ENCODE measurements at regions not wholly inside any gene's neighbourhood (a gene's known extent, or its start where the extent isn't known, plus 50 kb on each side); places are given as distances from the start of the nearest gene placed in this dataset.

- H3K27me3 ChIP-seq (ENCODE audit: insufficient read depth, poor library complexity, severe bottlenecking): no peaks in the 10 kb centered on the region
- H3K27ac ChIP-seq (replicated peaks): no peak overlapping the region
- TF ChIP-seq, protein P1, sequence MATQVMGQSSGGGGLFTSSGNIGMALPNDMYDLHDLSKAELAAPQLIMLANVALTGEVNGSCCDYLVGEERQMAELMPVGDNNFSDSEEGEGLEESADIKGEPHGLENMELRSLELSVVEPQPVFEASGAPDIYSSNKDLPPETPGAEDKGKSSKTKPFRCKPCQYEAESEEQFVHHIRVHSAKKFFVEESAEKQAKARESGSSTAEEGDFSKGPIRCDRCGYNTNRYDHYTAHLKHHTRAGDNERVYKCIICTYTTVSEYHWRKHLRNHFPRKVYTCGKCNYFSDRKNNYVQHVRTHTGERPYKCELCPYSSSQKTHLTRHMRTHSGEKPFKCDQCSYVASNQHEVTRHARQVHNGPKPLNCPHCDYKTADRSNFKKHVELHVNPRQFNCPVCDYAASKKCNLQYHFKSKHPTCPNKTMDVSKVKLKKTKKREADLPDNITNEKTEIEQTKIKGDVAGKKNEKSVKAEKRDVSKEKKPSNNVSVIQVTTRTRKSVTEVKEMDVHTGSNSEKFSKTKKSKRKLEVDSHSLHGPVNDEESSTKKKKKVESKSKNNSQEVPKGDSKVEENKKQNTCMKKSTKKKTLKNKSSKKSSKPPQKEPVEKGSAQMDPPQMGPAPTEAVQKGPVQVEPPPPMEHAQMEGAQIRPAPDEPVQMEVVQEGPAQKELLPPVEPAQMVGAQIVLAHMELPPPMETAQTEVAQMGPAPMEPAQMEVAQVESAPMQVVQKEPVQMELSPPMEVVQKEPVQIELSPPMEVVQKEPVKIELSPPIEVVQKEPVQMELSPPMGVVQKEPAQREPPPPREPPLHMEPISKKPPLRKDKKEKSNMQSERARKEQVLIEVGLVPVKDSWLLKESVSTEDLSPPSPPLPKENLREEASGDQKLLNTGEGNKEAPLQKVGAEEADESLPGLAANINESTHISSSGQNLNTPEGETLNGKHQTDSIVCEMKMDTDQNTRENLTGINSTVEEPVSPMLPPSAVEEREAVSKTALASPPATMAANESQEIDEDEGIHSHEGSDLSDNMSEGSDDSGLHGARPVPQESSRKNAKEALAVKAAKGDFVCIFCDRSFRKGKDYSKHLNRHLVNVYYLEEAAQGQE (IDR thresholded peaks at IDR 0.05; ENCODE audit: insufficient replicate concordance, low read depth): no peak
- TF ChIP-seq SPI1 (IDR thresholded peaks at IDR 0.05; ENCODE audit: borderline replicate concordance, low read depth): no peak
- no peak for TF ChIP-seq POLR2AphosphoS5 (IDR thresholded peaks at IDR 0.05; ENCODE audit: low read depth)
- TF ChIP-seq, protein P2, sequence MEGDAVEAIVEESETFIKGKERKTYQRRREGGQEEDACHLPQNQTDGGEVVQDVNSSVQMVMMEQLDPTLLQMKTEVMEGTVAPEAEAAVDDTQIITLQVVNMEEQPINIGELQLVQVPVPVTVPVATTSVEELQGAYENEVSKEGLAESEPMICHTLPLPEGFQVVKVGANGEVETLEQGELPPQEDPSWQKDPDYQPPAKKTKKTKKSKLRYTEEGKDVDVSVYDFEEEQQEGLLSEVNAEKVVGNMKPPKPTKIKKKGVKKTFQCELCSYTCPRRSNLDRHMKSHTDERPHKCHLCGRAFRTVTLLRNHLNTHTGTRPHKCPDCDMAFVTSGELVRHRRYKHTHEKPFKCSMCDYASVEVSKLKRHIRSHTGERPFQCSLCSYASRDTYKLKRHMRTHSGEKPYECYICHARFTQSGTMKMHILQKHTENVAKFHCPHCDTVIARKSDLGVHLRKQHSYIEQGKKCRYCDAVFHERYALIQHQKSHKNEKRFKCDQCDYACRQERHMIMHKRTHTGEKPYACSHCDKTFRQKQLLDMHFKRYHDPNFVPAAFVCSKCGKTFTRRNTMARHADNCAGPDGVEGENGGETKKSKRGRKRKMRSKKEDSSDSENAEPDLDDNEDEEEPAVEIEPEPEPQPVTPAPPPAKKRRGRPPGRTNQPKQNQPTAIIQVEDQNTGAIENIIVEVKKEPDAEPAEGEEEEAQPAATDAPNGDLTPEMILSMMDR (IDR thresholded peaks at IDR 0.05; ENCODE audit: insufficient read depth, low read length): no peak
- no peak for TF ChIP-seq GABPA (IDR thresholded peaks at IDR 0.05; ENCODE audit: low read depth)
- no peak overlapping the region for H3K4me3 ChIP-seq (replicated peaks; ENCODE audit: insufficient read depth, low read length)
- DNase-seq (ENCODE audit: low read depth in 1 of 2, low spot score in 1 of 2): no peak
These were observed 408.6 kb downstream of the HAPSTR1 start for GRCh38 chr16:9499941-9500593.

- H3K4me3 ChIP-seq (replicated peaks; ENCODE audit: insufficient read depth, low read length): no peak overlapping the region
- H3K27me3 ChIP-seq (ENCODE audit: insufficient read depth, poor library complexity, severe bottlenecking): no peaks in the 10 kb centered on the region
- H3K27ac ChIP-seq (replicated peaks): no peak overlapping the region
- TF ChIP-seq, protein P1 (IDR thresholded peaks at IDR 0.05; ENCODE audit: insufficient replicate concordance, low read depth): no peak
- no peak for TF ChIP-seq GABPA (IDR thresholded peaks at IDR 0.05; ENCODE audit: low read depth)
- no peak for TF ChIP-seq SPI1 (IDR thresholded peaks at IDR 0.05; ENCODE audit: borderline replicate concordance, low read depth)
- TF ChIP-seq POLR2AphosphoS5 (IDR thresholded peaks at IDR 0.05; ENCODE audit: low read depth): no peak
- TF ChIP-seq, protein P2 (IDR thresholded peaks at IDR 0.05; ENCODE audit: insufficient read depth, low read length): no peak
- no peak for DNase-seq (ENCODE audit: low read depth in 1 of 2, low spot score in 1 of 2)
These were observed 409.4 kb downstream of the HAPSTR1 start for GRCh38 chr16:9500872-9501271.

DNA sequence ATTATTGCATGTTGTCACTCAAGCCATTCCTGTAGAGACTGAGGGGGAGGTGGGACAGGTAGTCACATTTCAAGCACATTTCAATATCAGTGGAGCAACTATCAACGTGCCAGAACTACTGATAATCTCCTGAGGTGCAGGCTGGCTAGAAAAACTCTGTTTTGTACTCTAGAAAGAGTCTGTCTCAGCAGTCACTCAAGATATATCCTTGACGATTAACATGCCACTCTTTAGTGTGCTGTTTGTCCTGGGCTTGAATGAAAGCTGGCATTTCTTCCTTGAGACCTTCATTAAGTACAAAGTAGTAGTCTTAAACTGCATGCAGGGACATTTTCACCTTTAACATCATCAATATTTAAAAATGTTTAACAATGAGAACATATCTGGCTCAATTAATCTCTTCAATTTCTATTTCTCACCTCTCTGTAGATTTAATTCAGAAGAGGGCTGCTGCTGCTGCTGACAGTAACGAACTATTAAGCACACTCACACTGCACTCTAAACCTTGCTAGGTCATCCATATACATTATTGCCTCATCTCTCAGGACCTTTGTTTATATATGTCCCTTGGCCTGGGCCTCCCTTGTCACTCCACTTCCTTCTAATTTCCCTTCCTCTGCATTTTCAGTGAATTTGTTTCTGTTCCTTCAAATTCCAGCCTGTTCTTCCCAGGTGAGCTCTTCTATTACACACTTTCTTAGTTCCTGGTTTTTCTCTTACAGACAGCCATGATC, 412.0 kb downstream of the HAPSTR1 start:
- H3K27me3 ChIP-seq (ENCODE audit: insufficient read depth, poor library complexity, severe bottlenecking): no peaks in the 10 kb centered on the region
- TF ChIP-seq POLR2AphosphoS5 (IDR thresholded peaks at IDR 0.05; ENCODE audit: low read depth): no peak
- TF ChIP-seq SPI1 (IDR thresholded peaks at IDR 0.05; ENCODE audit: borderline replicate concordance, low read depth): no peak
- TF ChIP-seq GABPA (IDR thresholded peaks at IDR 0.05; ENCODE audit: low read depth): no peak
- TF ChIP-seq, protein P1 (IDR thresholded peaks at IDR 0.05; ENCODE audit: insufficient replicate concordance, low read depth): no peak
- TF ChIP-seq, protein P2 (IDR thresholded peaks at IDR 0.05; ENCODE audit: insufficient read depth, low read length): no peak
- H3K27ac ChIP-seq (replicated peaks): no peak overlapping the region
- no peak for DNase-seq (ENCODE audit: low read depth in 1 of 2, low spot score in 1 of 2)
- H3K4me3 ChIP-seq (replicated peaks; ENCODE audit: insufficient read depth, low read length): no peak overlapping the region
